T follicular helper cell (primary cell): ENCODE measurements at regions not wholly inside any gene's neighbourhood (a gene's known extent, or its start where the extent isn't known, plus 50 kb on each side); places are given as distances from the start of the nearest gene placed in this dataset.

Source experiments
- DNase-seq: peaks from one replicate; pipeline ENCODE4 v3.0.0-alpha.2; 2020; ENCODE audit warnings: low read depth

DNA sequence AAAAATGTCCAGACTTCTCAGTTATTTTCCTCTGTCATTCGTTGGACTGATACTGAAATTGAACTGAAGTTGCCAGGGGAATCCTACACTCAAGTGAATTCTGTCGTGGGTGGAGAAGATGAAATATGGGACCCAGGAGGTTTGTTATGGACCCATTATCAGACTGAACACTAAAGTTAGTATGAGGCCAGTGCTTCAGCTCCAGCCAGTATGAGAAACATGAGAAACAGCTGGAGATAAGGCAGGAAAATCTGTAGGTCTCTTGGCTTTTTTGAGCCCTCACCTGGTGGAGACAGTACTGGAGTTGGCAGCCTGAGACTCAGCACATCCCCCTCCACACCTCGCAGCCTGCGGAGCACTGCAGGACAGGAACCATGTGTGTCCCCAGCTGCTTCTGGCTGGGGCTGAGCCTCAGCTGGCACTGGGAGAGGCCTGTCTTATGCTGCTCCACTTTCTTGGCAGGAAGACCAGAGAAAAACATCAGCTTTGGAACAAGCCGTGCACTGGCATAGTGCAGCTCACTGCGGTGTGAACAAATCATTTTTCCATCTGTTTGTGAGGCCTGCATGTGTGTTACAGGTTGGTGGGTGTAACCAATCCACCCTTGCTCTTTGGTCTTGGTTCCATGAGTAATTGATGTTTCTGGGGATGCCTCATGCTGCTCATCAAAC, 641.0 kb downstream of the FGF9 start:
- no peak for DNase-seq

- DNase-seq = no peak
Observed at GRCh38 chr13:22312405-22312803, 641.5 kb downstream of the FGF9 start.

- DNase-seq = no peak
Observed at GRCh38 chr13:22316494-22317025, 645.7 kb downstream of the FGF9 start.

DNA sequence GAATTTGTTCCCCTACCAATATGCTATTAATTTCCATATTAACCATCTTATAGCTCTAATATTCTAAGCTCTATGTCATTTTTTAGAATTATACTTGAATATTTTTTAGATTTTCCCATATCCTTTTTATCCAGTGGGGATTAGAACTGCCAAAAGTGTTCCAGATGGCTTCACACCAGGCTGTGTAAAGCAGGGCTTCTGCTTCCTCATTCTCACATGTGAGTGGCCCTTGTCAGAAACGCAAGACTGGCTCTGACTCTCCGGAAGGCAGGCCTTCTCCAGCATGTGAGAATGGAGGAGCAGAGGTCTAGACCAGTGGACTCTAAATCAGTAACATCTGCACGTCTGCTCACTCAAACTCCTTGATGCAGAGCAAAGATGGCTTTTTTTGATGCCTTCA, 650.1 kb downstream of the FGF9 start:
- no peak for DNase-seq

DNA sequence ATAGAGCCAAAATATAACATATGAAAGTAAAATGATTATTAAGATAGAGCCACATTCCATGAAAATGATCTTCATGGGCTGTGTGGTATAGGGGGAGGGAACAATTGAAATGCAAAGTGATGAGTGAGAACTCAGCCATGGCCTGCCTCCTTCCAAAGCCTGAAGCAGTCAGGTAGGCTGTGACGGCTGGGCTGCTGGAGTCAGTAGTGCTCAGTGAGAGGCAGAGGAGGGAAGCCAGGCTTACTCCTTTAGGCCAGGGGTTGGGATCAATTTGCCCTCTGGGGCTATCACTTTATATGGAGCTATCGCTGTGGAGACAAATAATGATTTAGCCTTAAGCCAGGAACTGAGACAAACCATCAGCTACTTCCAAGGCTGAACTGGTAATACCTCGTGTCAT, 654.9 kb downstream of the FGF9 start:
- no peak for DNase-seq

DNA sequence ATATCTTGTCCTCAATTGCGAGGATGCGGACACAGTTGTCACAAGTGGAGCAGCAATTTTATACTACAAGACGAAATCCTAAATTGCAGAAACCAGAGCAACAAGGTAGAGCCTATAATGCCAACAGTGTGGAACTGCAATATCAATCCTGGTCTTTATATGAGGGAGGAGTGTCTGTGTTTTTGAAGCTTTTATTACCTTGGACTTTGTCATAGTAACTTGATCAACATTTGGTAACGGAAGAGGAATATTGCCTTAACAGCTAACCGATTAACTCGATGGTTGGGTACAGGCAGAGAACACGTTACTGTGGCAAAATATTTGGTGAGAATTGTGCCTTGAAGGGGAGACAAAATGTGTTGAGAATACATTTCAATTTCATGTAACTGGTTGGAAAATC, 661.5 kb downstream of the FGF9 start:
- no peak for DNase-seq

DNA sequence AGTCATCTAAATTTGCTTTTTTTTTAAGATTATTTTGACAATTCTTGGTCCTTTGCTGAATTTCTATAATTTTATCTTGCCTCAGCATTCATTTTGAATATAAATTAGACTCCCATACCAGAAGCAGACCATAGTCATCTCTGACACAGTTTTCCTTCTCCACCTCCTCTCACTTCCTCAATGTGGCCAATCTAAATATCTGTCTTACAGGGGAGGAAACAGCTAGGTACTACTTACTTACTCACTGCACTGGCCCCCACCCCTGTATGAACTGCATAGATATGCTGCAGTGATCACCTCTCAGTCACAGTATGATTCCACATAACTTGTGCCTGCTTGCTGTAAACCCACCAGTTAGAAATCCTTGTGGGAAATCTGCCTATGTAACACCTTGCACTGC, 665.6 kb downstream of the FGF9 start:
- DNase-seq = no peak

DNA sequence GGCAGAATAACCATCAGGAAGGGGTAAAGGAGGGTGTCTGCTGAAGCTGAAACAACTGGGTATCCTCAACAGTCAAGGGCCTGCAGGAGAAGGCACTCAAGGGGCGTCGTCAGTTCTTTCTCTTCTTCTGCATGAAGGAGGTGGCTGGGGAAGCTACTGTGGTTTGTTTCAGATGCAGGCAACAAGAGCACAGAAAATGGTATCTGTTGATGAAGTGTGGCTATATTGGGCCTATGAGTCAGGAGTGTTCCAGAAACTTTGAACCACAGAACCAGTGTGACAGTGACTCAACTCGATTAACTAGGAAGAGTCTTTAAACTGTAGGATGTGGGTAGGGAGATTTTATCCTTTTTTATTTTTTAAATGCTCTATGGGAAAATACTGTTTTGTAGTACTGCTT, 686.3 kb downstream of the FGF9 start:
- DNase-seq = no peak

GRCh38 chr13:22369090-22369489, 698.2 kb downstream of the FGF9 start:
- no peak for DNase-seq

DNA sequence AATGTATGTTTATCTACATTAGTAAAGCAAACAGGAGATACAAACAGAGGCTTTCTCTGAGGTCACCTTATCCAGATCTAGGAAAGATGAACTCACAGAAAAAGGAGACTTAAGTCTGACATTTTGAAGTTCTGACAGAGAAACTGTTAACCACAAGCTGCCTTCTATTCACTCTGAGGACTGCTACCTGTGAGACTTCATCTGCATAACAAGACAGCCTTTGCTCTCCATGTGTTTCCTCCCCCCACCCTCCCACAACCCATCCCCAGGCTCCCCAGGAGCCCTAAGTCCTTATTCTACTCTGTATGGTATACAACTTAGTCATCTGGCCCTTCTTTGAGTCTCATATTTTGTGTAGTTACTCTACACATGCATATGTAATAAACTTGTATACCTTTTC, 699.0 kb downstream of the FGF9 start:
- no peak for DNase-seq

GRCh38 chr13:22372261-22372660, 701.4 kb downstream of the FGF9 start:
- no peak for DNase-seq

DNA sequence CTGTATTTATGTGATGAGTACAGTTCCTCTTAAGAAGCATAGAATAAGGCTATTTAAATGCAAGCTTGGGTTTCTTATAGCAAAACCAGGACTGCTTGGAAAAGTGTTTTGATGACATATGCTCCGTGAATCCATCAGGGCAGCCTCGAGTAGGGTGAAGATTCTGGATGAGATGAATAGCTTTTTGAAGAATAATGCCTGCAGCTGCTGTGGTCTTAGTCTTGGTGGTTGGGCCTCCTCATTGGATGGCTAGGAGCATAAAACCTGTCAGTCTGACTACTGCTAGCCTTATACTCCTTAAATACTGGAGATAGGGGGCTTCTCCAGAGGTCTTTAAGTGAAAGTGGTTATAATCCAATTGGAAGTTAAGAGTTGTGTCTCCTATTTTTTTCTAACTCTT, 704.3 kb downstream of the FGF9 start:
- no peak for DNase-seq

DNA sequence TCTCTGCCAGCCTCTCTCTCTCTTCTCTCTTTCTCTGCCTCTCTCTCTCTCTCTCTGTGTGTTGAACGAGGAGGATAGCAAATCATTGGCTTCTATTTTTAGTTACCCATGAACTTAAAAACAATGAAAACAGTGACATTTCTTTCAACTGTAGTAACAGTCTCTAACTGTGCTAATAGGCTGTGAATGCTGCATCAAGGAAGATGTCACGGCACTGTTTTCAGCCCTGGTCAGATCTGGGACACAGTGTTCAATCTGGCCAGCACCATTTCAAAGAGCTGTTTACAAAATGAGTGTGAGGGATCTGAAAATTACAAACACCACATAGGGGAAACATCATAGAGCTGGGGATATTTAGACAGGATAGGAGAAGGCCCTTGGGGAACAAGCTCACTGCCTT, 717.0 kb downstream of the FGF9 start:
- DNase-seq = no peak

DNA sequence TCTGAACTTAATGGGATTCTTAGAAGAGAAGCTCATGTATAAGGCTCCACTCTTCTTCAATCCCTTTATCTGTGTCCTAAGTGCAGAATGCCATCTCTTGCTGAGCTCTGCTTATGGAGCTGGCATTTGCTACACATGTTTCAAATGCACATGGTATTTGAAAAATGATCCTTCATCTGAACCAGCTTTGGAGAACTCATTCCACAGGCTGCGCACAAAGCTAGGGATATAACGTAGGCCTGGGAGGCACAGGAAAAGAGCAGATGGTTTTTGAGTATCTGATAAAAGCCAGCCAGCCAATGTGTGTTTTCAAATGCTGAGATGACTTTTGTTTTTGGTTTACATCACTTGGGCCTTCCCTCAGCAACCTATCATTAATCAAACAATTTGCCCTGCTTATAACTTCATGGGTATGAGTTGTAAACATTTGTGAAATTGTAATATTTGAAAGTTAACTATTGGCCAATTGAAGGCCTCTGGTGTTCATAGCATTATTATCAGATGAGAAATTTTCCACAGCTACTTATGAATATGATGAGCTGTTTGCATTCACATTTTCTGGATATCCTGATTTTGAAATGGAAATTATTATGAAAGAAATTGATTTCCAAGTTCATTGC, 729.0 kb downstream of the FGF9 start:
- no peak for DNase-seq

- DNase-seq = no peak
Observed at GRCh38 chr13:22402682-22403081, 731.8 kb downstream of the FGF9 start.

- DNase-seq = no peak
Observed at GRCh38 chr13:22403144-22403543, 732.3 kb downstream of the FGF9 start.

- DNase-seq = no peak
Observed at GRCh38 chr13:22405891-22406290, 735.0 kb downstream of the FGF9 start.

DNA sequence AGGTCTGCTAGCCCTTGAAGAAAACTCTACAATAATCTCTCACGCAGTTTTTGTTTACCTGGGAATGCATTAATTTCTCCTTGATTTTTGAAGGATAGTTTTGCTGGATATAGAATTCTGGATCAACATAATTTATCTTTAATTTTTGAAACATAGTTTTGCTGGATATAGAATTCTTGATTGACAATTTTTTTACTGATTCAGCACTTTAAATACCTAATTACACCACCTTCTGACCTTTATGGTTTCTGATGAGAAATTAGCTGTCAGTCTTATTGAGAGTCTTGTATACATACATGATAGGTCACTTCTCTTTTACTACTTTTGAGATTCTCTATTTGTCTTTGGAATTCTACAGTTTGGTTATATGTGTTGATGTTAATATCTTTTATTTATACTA, 741.6 kb downstream of the FGF9 start:
- no peak for DNase-seq

DNA sequence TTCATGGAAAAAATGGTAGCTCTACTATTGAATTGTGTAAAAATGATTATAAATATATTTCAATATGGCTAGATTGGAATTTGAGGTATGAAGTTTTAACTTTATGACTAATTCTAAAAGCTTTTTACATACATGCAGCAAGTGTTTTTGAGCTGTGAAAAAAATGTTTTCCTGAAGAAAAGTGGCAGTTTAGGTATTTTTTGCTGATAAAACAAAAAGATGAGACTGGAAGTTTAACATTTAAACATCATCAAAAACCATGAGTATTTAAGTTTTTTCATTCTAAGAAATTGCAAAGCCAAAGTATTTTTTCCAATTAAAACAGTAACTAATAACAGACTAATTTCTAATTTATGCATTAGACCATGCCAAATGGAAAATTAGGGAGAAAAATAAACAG, 751.1 kb downstream of the FGF9 start:
- DNase-seq = no peak

- DNase-seq = no peak
Observed at GRCh38 chr13:22422712-22423111, 751.8 kb downstream of the FGF9 start.

DNA sequence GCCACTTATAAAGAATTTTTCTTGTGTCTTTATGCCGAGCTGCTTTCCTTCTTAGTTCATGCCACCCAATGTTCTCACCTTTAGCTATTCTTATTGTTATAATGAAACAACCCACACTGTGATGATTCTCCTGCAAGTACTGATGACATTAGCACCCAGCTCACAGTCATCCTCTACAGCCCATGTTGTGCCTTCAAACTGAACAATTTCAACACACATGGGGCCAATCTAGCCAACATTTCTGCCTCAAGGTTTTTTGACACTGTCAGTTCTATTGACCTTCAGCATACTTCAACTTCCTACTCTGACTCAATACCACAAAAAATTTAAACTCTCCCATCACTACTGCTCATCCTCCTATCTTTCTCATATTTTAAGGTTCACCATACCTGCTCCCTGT, 752.4 kb downstream of the FGF9 start:
- DNase-seq = no peak

GRCh38 chr13:22425087-22425486, 754.2 kb downstream of the FGF9 start:
- no peak for DNase-seq

DNA sequence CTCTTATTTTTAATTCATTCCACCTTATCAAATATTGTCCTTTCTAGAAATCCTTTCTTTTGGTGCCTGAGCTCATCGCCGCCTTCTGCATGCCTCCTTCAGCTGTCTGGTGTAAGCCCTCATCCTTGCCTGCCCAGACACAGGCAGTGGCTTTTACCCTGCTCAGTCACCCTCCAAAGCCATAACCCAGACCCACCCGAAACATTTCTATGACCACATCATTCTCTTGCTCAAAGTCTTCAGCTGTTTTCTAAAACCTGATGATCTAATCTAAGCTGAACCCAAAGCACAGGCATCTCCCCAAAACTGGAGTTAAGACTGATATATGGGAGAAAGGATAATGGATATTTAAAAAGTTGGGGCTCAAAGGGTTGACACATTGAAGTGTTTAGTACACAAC, 753.7 kb upstream of the SGCG start:
- DNase-seq = no peak

DNA sequence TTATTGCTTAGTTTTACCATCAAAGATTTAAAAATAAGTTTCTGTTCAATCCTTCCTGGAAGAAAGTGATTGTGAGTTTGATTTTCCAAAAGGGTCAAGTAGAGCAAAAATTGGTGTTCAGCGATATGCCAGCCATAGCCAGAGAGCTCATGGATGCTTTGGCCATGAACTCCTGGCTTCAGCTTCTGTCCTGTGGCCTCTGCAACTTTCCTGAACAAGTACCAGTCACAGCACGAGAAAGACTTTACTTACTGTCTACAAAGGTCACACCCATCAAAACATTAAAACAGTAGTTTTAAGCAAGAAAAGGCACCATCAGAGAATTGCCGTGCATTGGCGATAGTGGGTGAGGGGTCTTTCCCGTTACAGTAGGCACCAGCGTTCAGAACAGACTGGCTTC, 753.0 kb upstream of the SGCG start:
- no peak for DNase-seq
